ENCODE measurements at regions not wholly inside any gene's neighbourhood (a gene's known extent, or its start where the extent isn't known, plus 50 kb on each side); places are given as distances from the start of the nearest gene placed in this dataset.
A peak's percentile ranks its signal among the peaks of the same experiment; 100 is the strongest.

DNA sequence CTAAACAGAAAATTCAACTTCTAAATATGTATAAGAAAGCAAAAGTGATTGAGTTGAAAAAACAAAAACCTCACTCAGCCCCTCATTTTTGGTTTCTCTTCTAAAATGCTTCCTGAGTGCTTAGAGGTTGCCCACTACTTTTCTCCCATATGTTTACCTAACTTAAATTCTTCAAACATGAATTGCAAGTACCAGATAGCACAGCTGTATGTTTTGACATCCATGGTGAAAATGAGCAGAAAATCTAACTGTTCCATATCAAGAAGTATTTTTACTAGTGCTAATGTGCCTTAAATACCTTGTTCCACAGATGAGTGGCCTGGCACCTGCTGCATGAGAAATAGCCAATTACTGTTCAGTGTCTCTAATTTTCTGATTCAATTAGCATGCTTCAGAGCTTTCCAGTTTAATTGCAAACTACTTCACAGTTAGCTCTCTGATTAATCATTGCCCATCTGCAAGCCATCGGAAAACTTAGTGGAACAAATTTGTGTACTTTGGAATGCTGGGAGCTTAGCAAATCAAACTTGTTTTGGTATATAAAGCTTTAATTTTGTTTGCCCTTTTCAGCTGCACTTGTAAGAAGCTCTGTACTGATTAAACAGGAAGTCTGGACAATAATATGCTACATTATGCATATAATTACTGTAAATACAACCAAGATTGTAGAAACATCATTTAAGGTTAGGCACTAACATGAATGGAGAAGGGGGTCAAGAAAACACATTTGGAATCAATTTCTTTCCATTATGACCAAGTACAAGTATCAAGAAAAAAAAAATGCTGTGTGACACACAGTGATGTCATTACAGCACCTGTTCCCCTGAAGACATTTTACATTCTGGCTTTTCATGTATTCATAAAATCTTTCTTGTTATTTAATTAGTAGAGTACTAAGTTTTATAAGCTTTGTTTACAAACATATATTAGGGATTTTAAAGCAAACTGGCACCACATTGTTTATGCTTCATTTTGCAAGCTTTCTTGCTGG is 65.6 kb downstream of the POU5F2 start:
- Histone ChIP-seq H3K79me2 (ENCODE audit: low read length) (no peaks in the 10 kb centered on the region), H3K9ac (ENCODE audit: low read length) (no peak overlapping the region), H3K36me3 (replicated peaks; ENCODE audit: insufficient read depth, low read length) (no peaks in the 10 kb centered on the region), H3K27me3 (replicated peaks; ENCODE audit: insufficient read depth, low read length) (no peaks in the 10 kb centered on the region), H3K27ac (ENCODE audit: low read length) (no peak overlapping the region), H2AFZ (ENCODE audit: low read length) (no peak overlapping the region), H3K9me2 (replicated peaks; ENCODE audit: insufficient read depth, low read length) (no peaks in the 10 kb centered on the region), H3K4me1 (ENCODE audit: low read length) (0 out of 2 replicates have a peak, but pooled peaks cover 5% of the 10 kb centered on the region), H3F3A (ENCODE audit: insufficient read depth, low read length) (no peaks in the 10 kb centered on the region), H3K9me3 (replicated peaks; ENCODE audit: insufficient read depth, low read length) (no peaks in the 10 kb centered on the region), H4K20me1 (ENCODE audit: insufficient read depth, low read length) (no peaks in the 10 kb centered on the region), H3K4me3 (ENCODE audit: low read length) (no peak overlapping the region), H3K4me2 (ENCODE audit: low read depth, low read length) (no peak overlapping the region)
- TF ChIP-seq EZH2phosphoT487 (IDR thresholded peaks at IDR 0.05; ENCODE audit: low read length) (no peak), EZH2 (optimal IDR thresholded peaks at IDR 0.05; ENCODE audit: low read depth, low read length) (no peak)
- TF ChIP-seq, protein P1, sequence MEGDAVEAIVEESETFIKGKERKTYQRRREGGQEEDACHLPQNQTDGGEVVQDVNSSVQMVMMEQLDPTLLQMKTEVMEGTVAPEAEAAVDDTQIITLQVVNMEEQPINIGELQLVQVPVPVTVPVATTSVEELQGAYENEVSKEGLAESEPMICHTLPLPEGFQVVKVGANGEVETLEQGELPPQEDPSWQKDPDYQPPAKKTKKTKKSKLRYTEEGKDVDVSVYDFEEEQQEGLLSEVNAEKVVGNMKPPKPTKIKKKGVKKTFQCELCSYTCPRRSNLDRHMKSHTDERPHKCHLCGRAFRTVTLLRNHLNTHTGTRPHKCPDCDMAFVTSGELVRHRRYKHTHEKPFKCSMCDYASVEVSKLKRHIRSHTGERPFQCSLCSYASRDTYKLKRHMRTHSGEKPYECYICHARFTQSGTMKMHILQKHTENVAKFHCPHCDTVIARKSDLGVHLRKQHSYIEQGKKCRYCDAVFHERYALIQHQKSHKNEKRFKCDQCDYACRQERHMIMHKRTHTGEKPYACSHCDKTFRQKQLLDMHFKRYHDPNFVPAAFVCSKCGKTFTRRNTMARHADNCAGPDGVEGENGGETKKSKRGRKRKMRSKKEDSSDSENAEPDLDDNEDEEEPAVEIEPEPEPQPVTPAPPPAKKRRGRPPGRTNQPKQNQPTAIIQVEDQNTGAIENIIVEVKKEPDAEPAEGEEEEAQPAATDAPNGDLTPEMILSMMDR (IDR thresholded peaks at IDR 0.05; ENCODE audit: low read length) = no peak
- DNase-seq = peak; percentile 17

DNA sequence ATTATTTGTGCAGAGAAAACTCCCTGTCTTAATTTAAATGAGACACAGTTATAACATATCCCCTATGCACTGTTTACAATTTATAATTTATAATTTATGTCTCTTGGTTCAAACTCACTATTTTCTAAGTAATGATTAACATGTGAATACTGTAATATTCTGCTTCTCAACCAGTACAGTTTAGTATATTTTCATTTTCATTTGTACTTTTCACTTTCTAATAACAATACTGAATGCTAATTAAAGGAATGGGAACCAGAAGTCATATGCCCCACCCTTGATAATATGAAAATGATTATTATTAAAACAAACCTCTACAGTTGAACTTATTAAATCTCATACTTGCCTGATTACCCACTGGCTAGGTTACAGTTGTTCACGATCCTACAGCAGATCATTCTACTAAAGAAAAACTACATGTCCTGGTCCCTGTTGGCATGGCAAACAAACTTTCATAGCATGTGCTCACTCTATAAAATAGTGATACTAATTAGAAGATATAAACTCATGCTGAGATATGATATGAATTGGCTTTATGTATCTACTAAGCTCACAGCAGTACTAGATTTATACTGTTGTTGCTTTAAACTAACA is 66.4 kb downstream of the POU5F2 start:
- Histone ChIP-seq H3K9me2 (replicated peaks; ENCODE audit: insufficient read depth, low read length) (no peaks in the 10 kb centered on the region), H3K27me3 (replicated peaks; ENCODE audit: insufficient read depth, low read length) (no peaks in the 10 kb centered on the region), H3K36me3 (replicated peaks; ENCODE audit: insufficient read depth, low read length) (no peaks in the 10 kb centered on the region), H3K9me3 (replicated peaks; ENCODE audit: insufficient read depth, low read length) (no peaks in the 10 kb centered on the region), H2AFZ (ENCODE audit: low read length) (no peak overlapping the region), H3K4me3 (ENCODE audit: low read length) (no peak overlapping the region), H3K4me1 (ENCODE audit: low read length) (0 out of 2 replicates have a peak, but pooled peaks cover 5% of the 10 kb centered on the region), H3F3A (ENCODE audit: insufficient read depth, low read length) (no peaks in the 10 kb centered on the region), H4K20me1 (ENCODE audit: insufficient read depth, low read length) (no peaks in the 10 kb centered on the region), H3K4me2 (ENCODE audit: low read depth, low read length) (no peak overlapping the region), H3K79me2 (ENCODE audit: low read length) (no peaks in the 10 kb centered on the region), H3K27ac (ENCODE audit: low read length) (no peak overlapping the region), H3K9ac (ENCODE audit: low read length) (no peak overlapping the region)
- DNase-seq = no peak
- TF ChIP-seq EZH2 (optimal IDR thresholded peaks at IDR 0.05; ENCODE audit: low read depth, low read length) = no peak
- no peak for TF ChIP-seq EZH2phosphoT487 (IDR thresholded peaks at IDR 0.05; ENCODE audit: low read length)
- TF ChIP-seq, protein P1 (IDR thresholded peaks at IDR 0.05; ENCODE audit: low read length) = no peak

DNA sequence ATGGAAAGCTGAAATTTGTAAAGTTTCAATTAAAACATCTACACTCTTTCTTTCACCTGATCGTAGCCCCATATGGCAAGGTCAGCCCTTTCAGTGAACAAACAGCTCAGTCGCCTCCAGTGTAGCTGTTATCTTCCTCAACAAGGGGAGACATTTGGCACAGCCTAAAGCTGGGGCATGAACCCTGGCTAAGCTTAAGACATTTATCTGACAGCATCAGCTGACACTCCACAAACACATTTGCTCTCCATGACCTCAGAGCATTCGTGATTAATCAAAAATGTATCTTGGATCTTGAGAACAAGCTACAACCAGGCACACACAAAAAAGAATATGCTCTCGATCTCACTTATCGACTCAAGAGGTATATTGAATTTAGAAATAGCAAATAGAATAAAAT is 67.3 kb downstream of the POU5F2 start:
- H3K27ac ChIP-seq (ENCODE audit: low read length) = no peak overlapping the region
- H3K27me3 ChIP-seq (replicated peaks; ENCODE audit: insufficient read depth, low read length) = no peaks in the 10 kb centered on the region
- H3K4me2 ChIP-seq (ENCODE audit: low read depth, low read length) = no peak overlapping the region
- H3K9me3 ChIP-seq (replicated peaks; ENCODE audit: insufficient read depth, low read length) = no peaks in the 10 kb centered on the region
- no peak overlapping the region for H2AFZ ChIP-seq (ENCODE audit: low read length)
- TF ChIP-seq EZH2 (optimal IDR thresholded peaks at IDR 0.05; ENCODE audit: low read depth, low read length) (no peak), EZH2phosphoT487 (IDR thresholded peaks at IDR 0.05; ENCODE audit: low read length) (no peak)
- TF ChIP-seq, protein P1 (IDR thresholded peaks at IDR 0.05; ENCODE audit: low read length) = no peak
- no peaks in the 10 kb centered on the region for H3K36me3 ChIP-seq (replicated peaks; ENCODE audit: insufficient read depth, low read length)
- H3F3A ChIP-seq (ENCODE audit: insufficient read depth, low read length) = no peaks in the 10 kb centered on the region
- H3K4me3 ChIP-seq (ENCODE audit: low read length) = no peak overlapping the region
- no peaks in the 10 kb centered on the region for H3K9me2 ChIP-seq (replicated peaks; ENCODE audit: insufficient read depth, low read length)
- H3K4me1 ChIP-seq (ENCODE audit: low read length) = 0 out of 2 replicates have a peak, but pooled peaks cover 5% of the 10 kb centered on the region
- H3K79me2 ChIP-seq (ENCODE audit: low read length) = no peaks in the 10 kb centered on the region
- H4K20me1 ChIP-seq (ENCODE audit: insufficient read depth, low read length) = no peaks in the 10 kb centered on the region
- no peak for DNase-seq
- no peak overlapping the region for H3K9ac ChIP-seq (ENCODE audit: low read length)
